ENCODE measurements at regions not wholly inside any gene's neighbourhood (a gene's known extent, or its start where the extent isn't known, plus 50 kb on each side); places are given as distances from the start of the nearest gene placed in this dataset.
"Not testable (repeated sequence)": the region's sequence is repeated elsewhere in the genome, so short reads cannot be mapped to it uniquely, and the experiment has no call there.

DNA sequence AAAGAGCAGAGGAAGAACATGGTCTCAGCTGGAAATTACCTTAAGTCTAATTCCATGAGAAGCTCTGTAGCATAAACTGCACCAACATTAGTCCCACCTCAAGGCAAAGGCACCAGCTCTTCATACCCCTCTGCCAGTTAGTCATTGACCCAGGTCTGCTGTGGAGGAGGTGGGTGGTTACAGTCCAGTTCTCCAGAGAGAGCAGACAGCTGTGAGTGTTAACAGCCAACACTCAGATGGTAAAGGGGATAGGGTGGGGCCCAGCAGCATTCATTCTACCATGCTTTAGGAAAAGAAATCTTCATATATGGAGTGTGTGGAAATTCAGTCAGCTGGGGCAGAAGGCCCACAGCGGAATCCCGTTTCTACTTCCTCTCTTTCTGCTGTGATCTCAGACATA is 159.7 kb upstream of the FBXO11 start:
- H3K4me3 Mint-ChIP-seq, result no peak overlapping the region
- H3K9me3 Mint-ChIP-seq, result no peaks in the 10 kb centered on the region
- H3K27me3 Mint-ChIP-seq (ENCODE audit: low read depth), result no peaks in the 10 kb centered on the region
- H3K27ac Mint-ChIP-seq, result no peak overlapping the region
- H3K36me3 Mint-ChIP-seq (ENCODE audit: low read depth), result no peaks in the 10 kb centered on the region
- no peaks in the 10 kb centered on the region for H3K4me1 Mint-ChIP-seq (ENCODE audit: low read depth)

GRCh38 chr2:48069769-48070168 is 163.5 kb upstream of the FBXO11 start:
- no peak overlapping the region for H3K27ac Mint-ChIP-seq
- no peaks in the 10 kb centered on the region for H3K4me1 Mint-ChIP-seq (ENCODE audit: low read depth)
- H3K4me3 Mint-ChIP-seq, result no peak overlapping the region
- no peaks in the 10 kb centered on the region for H3K36me3 Mint-ChIP-seq (ENCODE audit: low read depth)
- H3K27me3 Mint-ChIP-seq (ENCODE audit: low read depth), result no peaks in the 10 kb centered on the region
- H3K9me3 Mint-ChIP-seq, result no peaks in the 10 kb centered on the region

DNA sequence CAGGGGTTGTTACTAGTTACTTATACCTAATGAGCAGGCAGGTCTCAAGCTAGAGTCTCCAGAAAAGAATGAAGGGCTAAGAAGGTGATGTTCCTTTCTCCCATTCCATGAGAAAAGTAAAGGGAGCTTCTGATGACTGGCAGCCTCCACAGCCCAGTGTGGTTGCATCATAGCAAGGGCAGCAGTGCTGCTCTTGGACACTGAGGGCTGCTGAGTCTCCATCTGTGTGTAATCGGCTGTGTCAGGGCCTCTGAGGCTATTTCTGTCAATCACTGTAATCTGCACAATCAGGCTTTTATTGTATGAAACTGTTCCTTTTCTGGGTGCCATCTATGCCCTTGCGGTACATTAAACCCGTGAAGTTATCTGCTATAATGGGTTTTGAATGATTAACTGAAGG is 164.1 kb upstream of the FBXO11 start:
- H3K27ac Mint-ChIP-seq, result no peak overlapping the region
- no peaks in the 10 kb centered on the region for H3K4me1 Mint-ChIP-seq (ENCODE audit: low read depth)
- no peaks in the 10 kb centered on the region for H3K9me3 Mint-ChIP-seq
- no peaks in the 10 kb centered on the region for H3K36me3 Mint-ChIP-seq (ENCODE audit: low read depth)
- H3K27me3 Mint-ChIP-seq (ENCODE audit: low read depth), result no peaks in the 10 kb centered on the region
- no peak overlapping the region for H3K4me3 Mint-ChIP-seq

GRCh38 chr2:48072583-48072982 is 166.3 kb upstream of the FBXO11 start:
- Mint-ChIP-seq H3K4me3 (no peak overlapping the region), H3K36me3 (ENCODE audit: low read depth) (no peaks in the 10 kb centered on the region), H3K9me3 (no peaks in the 10 kb centered on the region), H3K4me1 (ENCODE audit: low read depth) (no peaks in the 10 kb centered on the region), H3K27ac (no peak overlapping the region), H3K27me3 (ENCODE audit: low read depth) (no peaks in the 10 kb centered on the region)

GRCh38 chr2:48075631-48076030 is 169.3 kb upstream of the FBXO11 start:
- no peaks in the 10 kb centered on the region for H3K9me3 Mint-ChIP-seq
- no peaks in the 10 kb centered on the region for H3K4me1 Mint-ChIP-seq (ENCODE audit: low read depth)
- no peaks in the 10 kb centered on the region for H3K36me3 Mint-ChIP-seq (ENCODE audit: low read depth)
- no peaks in the 10 kb centered on the region for H3K27me3 Mint-ChIP-seq (ENCODE audit: low read depth)
- no peak overlapping the region for H3K4me3 Mint-ChIP-seq
- no peak overlapping the region for H3K27ac Mint-ChIP-seq

- no peaks in the 10 kb centered on the region for H3K4me1 Mint-ChIP-seq (ENCODE audit: low read depth)
- H3K27ac Mint-ChIP-seq, result no peak overlapping the region
- H3K27me3 Mint-ChIP-seq (ENCODE audit: low read depth), result no peaks in the 10 kb centered on the region
- no peak overlapping the region for H3K4me3 Mint-ChIP-seq
- no peaks in the 10 kb centered on the region for H3K36me3 Mint-ChIP-seq (ENCODE audit: low read depth)
- no peaks in the 10 kb centered on the region for H3K9me3 Mint-ChIP-seq
Measured at GRCh38 chr2:48080534-48081316, 174.4 kb upstream of the FBXO11 start.

- no peaks in the 10 kb centered on the region for H3K36me3 Mint-ChIP-seq (ENCODE audit: low read depth)
- H3K27me3 Mint-ChIP-seq (ENCODE audit: low read depth), result no peaks in the 10 kb centered on the region
- no peak overlapping the region for H3K4me3 Mint-ChIP-seq
- no peaks in the 10 kb centered on the region for H3K4me1 Mint-ChIP-seq (ENCODE audit: low read depth)
- H3K9me3 Mint-ChIP-seq, result no peaks in the 10 kb centered on the region
- no peak overlapping the region for H3K27ac Mint-ChIP-seq
Measured at GRCh38 chr2:48081317-48081628, 175.0 kb upstream of the FBXO11 start.

DNA sequence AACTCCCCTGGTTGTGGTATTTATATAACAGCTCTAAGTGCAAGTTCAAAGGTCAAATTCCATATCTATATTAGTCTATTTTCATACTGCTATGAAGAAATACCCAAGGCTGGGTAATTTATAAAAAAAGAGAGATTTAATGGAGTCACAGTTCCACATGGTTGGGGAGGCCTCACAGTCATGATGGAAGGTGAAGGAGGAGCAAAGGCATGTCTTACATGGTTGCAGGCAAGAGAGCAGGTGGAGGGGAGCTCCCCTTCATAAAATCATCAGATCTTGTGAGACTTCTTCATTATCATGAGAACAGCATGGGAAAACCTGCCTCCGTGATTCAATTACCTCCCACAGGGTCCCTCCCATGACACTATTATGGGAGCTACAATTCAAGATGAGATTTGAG is 179.6 kb upstream of the FBXO11 start:
- no peaks in the 10 kb centered on the region for H3K9me3 Mint-ChIP-seq
- no peaks in the 10 kb centered on the region for H3K4me1 Mint-ChIP-seq (ENCODE audit: low read depth)
- no peak overlapping the region for H3K4me3 Mint-ChIP-seq
- peaks cover 6% of the 10 kb centered on the region for H3K27me3 Mint-ChIP-seq (ENCODE audit: low read depth)
- no peaks in the 10 kb centered on the region for H3K36me3 Mint-ChIP-seq (ENCODE audit: low read depth)
- H3K27ac Mint-ChIP-seq, result no peak overlapping the region

- Mint-ChIP-seq H3K27ac (no peak overlapping the region), H3K9me3 (no peaks in the 10 kb centered on the region), H3K4me1 (ENCODE audit: low read depth) (no peaks in the 10 kb centered on the region), H3K27me3 (ENCODE audit: low read depth) (peaks cover 8% of the 10 kb centered on the region), H3K36me3 (ENCODE audit: low read depth) (no peaks in the 10 kb centered on the region), H3K4me3 (no peak overlapping the region)
Measured at GRCh38 chr2:48088994-48089393, 182.7 kb upstream of the FBXO11 start.

DNA sequence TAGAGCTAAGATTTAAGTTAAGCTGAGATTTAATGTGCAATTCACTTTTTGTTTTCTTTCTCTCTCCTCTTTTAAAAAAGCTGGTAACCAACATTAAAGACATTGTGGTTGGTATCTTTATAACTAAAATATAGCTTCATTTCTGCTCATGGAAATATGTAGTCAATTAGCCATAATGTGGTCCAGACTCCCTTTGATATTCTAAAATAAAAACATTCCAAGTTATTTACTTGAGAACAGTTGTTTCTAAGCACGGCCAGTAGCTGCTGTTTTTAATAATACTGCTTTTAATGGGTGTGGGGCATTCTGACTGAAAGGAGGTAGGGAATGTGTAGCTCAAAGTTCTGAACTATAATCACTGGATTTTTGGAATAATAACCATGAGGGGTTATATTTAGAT is 183.3 kb upstream of the FBXO11 start:
- Mint-ChIP-seq H3K4me1 (ENCODE audit: low read depth) (no peaks in the 10 kb centered on the region), H3K27ac (no peak overlapping the region), H3K4me3 (no peak overlapping the region), H3K9me3 (no peaks in the 10 kb centered on the region), H3K27me3 (ENCODE audit: low read depth) (peaks cover 8% of the 10 kb centered on the region), H3K36me3 (ENCODE audit: low read depth) (no peaks in the 10 kb centered on the region)

DNA sequence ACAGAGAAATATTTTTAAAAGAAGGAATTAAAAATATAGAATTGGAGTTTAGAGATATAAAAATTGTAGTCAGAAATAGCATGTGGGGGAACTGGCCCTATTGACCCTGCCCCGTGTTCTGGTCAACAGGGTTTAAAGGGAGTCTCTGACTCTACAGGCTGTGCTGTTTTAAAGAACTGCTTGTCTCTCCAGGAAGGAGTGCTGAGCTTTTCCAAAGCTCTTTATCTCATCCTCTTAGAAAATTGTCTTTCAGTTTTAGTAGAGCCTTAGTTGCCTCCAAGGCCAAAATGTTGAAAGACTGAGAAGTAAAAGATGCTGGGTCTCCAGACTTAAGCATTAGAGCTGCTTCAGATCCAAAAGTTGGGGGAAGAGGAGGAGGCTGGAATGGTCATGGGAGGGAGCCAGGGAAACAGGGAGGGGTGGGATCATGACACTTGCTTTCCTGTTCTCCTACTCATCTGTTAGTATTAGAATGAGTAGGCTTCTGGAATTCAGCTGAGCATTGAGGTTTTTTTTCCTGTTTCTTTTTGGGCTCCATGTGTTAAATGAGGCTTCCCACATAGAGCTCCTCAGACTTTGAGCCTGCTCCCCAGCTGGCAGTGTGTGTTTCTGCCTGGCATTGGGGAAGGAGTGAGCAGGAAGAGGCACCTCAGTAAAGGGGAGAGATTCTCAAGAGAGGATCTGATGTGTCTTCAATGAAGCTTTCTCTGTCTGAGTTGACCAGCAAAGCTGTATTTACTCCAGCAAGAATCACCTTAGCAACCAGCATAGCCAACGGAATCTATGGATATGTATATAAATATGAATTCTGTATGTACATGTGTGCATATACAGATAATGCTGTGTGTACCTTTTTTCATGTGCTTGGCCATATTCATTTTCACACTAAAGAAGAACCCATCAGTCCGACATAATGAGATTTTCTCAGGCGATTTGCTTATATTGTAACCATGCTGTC is 186.8 kb upstream of the FBXO11 start:
- no peaks in the 10 kb centered on the region for H3K36me3 Mint-ChIP-seq (ENCODE audit: low read depth)
- no peak overlapping the region for H3K27ac Mint-ChIP-seq
- no peaks in the 10 kb centered on the region for H3K4me1 Mint-ChIP-seq (ENCODE audit: low read depth)
- H3K27me3 Mint-ChIP-seq (ENCODE audit: low read depth), result peaks cover 15% of the 10 kb centered on the region
- no peaks in the 10 kb centered on the region for H3K9me3 Mint-ChIP-seq
- no peak overlapping the region for H3K4me3 Mint-ChIP-seq

DNA sequence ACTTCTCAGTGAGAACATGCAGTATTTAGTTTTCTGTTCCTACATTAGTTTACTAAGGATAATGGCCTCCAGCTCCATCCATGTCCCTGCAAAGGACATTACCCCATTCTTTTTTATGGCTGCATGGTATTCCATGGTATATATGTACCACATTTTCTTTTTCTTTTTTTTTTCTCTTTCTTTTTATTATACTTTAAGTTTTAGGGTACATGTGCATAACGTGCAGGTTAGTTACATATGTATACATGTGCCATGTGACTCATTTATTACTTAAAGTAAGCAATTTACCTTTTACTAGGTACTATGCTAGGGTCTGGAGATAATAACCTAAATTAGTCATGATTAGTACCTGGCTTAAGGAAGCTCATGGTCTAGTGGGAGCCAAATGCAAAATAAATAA is 190.5 kb upstream of the FBXO11 start:
- not testable (repeated sequence) for H3K4me3 Mint-ChIP-seq; H3K36me3 Mint-ChIP-seq (ENCODE audit: low read depth); H3K27ac Mint-ChIP-seq; H3K4me1 Mint-ChIP-seq (ENCODE audit: low read depth); H3K9me3 Mint-ChIP-seq
- H3K27me3 Mint-ChIP-seq (ENCODE audit: low read depth), result peaks cover 30% of the 10 kb centered on the region

- H3K27ac Mint-ChIP-seq, result no peak overlapping the region
- H3K36me3 Mint-ChIP-seq (ENCODE audit: low read depth), result no peaks in the 10 kb centered on the region
- no peak overlapping the region for H3K4me3 Mint-ChIP-seq
- peaks cover 5% of the 10 kb centered on the region for H3K4me1 Mint-ChIP-seq (ENCODE audit: low read depth)
- peaks cover 36% of the 10 kb centered on the region for H3K27me3 Mint-ChIP-seq (ENCODE audit: low read depth)
- peaks cover 6% of the 10 kb centered on the region for H3K9me3 Mint-ChIP-seq
Measured at GRCh38 chr2:48098539-48098938, 192.2 kb upstream of the FBXO11 start.

DNA sequence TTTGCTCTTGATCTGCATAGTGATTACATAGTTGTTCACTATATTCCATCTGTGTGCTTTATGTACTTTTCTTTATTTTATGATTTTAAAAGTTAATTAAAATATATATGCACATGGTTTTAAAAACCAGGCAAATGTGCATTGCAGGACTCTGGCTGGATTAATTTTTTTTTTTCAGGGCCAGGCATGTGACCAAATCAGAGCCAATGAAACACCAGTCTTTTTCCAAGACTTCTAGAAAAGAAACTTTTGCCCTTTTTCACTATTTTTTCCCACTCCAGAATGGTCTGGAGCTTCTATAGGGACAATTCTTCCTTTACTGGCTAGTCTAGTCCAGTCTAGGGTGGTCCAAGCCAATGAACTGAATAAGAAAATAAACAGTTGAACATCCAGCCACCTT is 198.1 kb upstream of the FBXO11 start:
- no peaks in the 10 kb centered on the region for H3K36me3 Mint-ChIP-seq (ENCODE audit: low read depth)
- H3K27ac Mint-ChIP-seq, result no peak overlapping the region
- H3K4me1 Mint-ChIP-seq (ENCODE audit: low read depth), result peaks cover 7% of the 10 kb centered on the region
- H3K9me3 Mint-ChIP-seq, result peaks cover 3% of the 10 kb centered on the region
- H3K4me3 Mint-ChIP-seq, result no peak overlapping the region
- H3K27me3 Mint-ChIP-seq (ENCODE audit: low read depth), result peaks cover 33% of the 10 kb centered on the region

- Mint-ChIP-seq H3K36me3 (ENCODE audit: low read depth) (no peaks in the 10 kb centered on the region), H3K27me3 (ENCODE audit: low read depth) (peaks cover 24% of the 10 kb centered on the region), H3K9me3 (no peaks in the 10 kb centered on the region), H3K4me3 (peak overlapping the region; percentile 12), H3K27ac (no peak overlapping the region), H3K4me1 (ENCODE audit: low read depth) (peaks cover 7% of the 10 kb centered on the region)
Measured at GRCh38 chr2:48105848-48106247, 199.6 kb upstream of the FBXO11 start.

Measured in T-helper 1 cell treated with Interleukin-12 subunit alpha and Interleukin-12 subunit beta and Interleukin-4 antibody, amounts not matched to agents 30 μg/mL and 1 μg/mL, for 36 hours (primary cell).